Mesodermal cell (in vitro differentiated cells): ENCODE measurements at regions not wholly inside any gene's neighbourhood (a gene's known extent, or its start where the extent isn't known, plus 50 kb on each side); places are given as distances from the start of the nearest gene placed in this dataset.
A peak's percentile ranks its signal among the peaks of the same experiment; 100 is the strongest.
"Not testable (repeated sequence)": the region's sequence is repeated elsewhere in the genome, so short reads cannot be mapped to it uniquely, and the experiment has no call there.

Source experiments
- H3K27ac ChIP-seq: 2 replicates; pipeline ENCODE4 v1.7.0; 2013; ENCODE audit warnings: mild to moderate bottlenecking, low read depth, low read length, moderate library complexity; ENCODE audit not compliant: severe bottlenecking
- H3K36me3 ChIP-seq: 2 replicates; pipeline ENCODE4 v1.7.1; 2013; ENCODE audit warnings: mild to moderate bottlenecking, low read length, moderate library complexity; ENCODE audit not compliant: control insufficient read depth, insufficient read depth
- H3K4me1 ChIP-seq: one replicate; pipeline ENCODE4 v1.7.1; 2013; ENCODE audit warnings: mild to moderate bottlenecking, low read length; ENCODE audit not compliant: insufficient read depth, control insufficient read depth, poor library complexity, severe bottlenecking
- H3K4me3 ChIP-seq: 2 replicates; pipeline ENCODE4 v1.7.0; 2013; ENCODE audit warnings: low read length, control low read depth, mild to moderate bottlenecking; ENCODE audit not compliant: insufficient read depth, poor library complexity, severe bottlenecking; ENCODE audit errors: extremely low read depth
- H3K9me3 ChIP-seq: 2 replicates; pipeline ENCODE4 v1.7.1; 2013; ENCODE audit warnings: mild to moderate bottlenecking, low read length, moderate library complexity; ENCODE audit not compliant: control insufficient read depth
- WGBS, 2 experiments: methylation state at CpG; one replicate each; pipeline ENCODE4 v1.1.5; 2013; ENCODE audit warnings: missing lambda C conversion rate in 2 of 2; ENCODE audit not compliant: insufficient coverage in 2 of 2; 5-methylcytosine and 5-hydroxymethylcytosine counted together

- peak overlapping the region; percentile 80 for H3K27ac ChIP-seq
- H3K36me3 ChIP-seq, result no peaks in the 10 kb centered on the region
- 82 to 88% methylated on average over 6 of the region's 9 CpGs for WGBS, 2 experiments
- H3K4me1 ChIP-seq, result peaks cover 5% of the 10 kb centered on the region
- no peak overlapping the region for H3K4me3 ChIP-seq
- H3K9me3 ChIP-seq, result peaks cover 4% of the 10 kb centered on the region
These were observed 219.4 kb downstream of the MAF start for GRCh38 chr16:79380995-79381602.

GRCh38 chr16:79379095-79379494 is 221.4 kb downstream of the MAF start:
- H3K9me3 ChIP-seq, result peaks cover 4% of the 10 kb centered on the region
- H3K4me1 ChIP-seq, result peaks cover 5% of the 10 kb centered on the region
- H3K36me3 ChIP-seq, result no peaks in the 10 kb centered on the region
- no peak overlapping the region for H3K27ac ChIP-seq
- H3K4me3 ChIP-seq, result no peak overlapping the region
- 83% methylated on average over 1 of the region's 3 CpGs; no CpG with 5 or more reads in 1 of the 2 experiments for WGBS, 2 experiments

- not testable (repeated sequence) for H3K4me1 ChIP-seq, H3K27ac ChIP-seq, H3K9me3 ChIP-seq, H3K4me3 ChIP-seq, H3K36me3 ChIP-seq
- WGBS, 2 experiments, result no CpG with 5 or more reads among the region's 5 CpGs
These were observed 223.5 kb downstream of the MAF start for GRCh38 chr16:79377082-79377481.

GRCh38 chr16:79375351-79375750 is 225.2 kb downstream of the MAF start:
- Histone ChIP-seq H3K4me1 (no peaks in the 10 kb centered on the region), H3K9me3 (peaks cover 4% of the 10 kb centered on the region), H3K36me3 (no peaks in the 10 kb centered on the region), H3K27ac (no peak overlapping the region), H3K4me3 (no peak overlapping the region)

- peaks cover under 1% of the 10 kb centered on the region for H3K9me3 ChIP-seq
- H3K4me1 ChIP-seq, result no peaks in the 10 kb centered on the region
- H3K27ac ChIP-seq, result no peak overlapping the region
- no peak overlapping the region for H3K4me3 ChIP-seq
- 95% methylated on average over 6 to 7 of the region's 7 CpGs for WGBS, 2 experiments
- no peaks in the 10 kb centered on the region for H3K36me3 ChIP-seq
These were observed 227.9 kb downstream of the MAF start for GRCh38 chr16:79372503-79373184.

GRCh38 chr16:79370736-79371135 is 229.8 kb downstream of the MAF start:
- H3K9me3 ChIP-seq, result no peaks in the 10 kb centered on the region
- no CpG with 5 or more reads among the region's 2 CpGs for WGBS, 2 experiments
- H3K4me3 ChIP-seq, result no peak overlapping the region
- no peak overlapping the region for H3K27ac ChIP-seq
- H3K4me1 ChIP-seq, result no peaks in the 10 kb centered on the region
- H3K36me3 ChIP-seq, result no peaks in the 10 kb centered on the region

GRCh38 chr16:79369796-79370195 is 230.7 kb downstream of the MAF start:
- WGBS, 2 experiments, result 60 to 75% methylated on average over 1 of the region's 3 CpGs
- Histone ChIP-seq H3K36me3 (no peaks in the 10 kb centered on the region), H3K4me1 (no peaks in the 10 kb centered on the region), H3K9me3 (no peaks in the 10 kb centered on the region), H3K4me3 (no peak overlapping the region), H3K27ac (no peak overlapping the region)

- WGBS, 2 experiments, result 87 to 88% methylated on average over 5 of the region's 5 CpGs
- Histone ChIP-seq H3K27ac (no peak overlapping the region), H3K4me1 (no peaks in the 10 kb centered on the region)
These were observed 232.7 kb downstream of the MAF start for GRCh38 chr16:79367822-79368221.

GRCh38 chr16:79366635-79367034 is 233.9 kb downstream of the MAF start:
- H3K36me3 ChIP-seq, result no peaks in the 10 kb centered on the region
- no peaks in the 10 kb centered on the region for H3K4me1 ChIP-seq
- no peaks in the 10 kb centered on the region for H3K9me3 ChIP-seq
- no peak overlapping the region for H3K4me3 ChIP-seq
- no CpG with 5 or more reads among the region's 1 CpG for WGBS, 2 experiments
- H3K27ac ChIP-seq, result no peak overlapping the region

More at GRCh38 chr16:79367822-79368221, 232.7 kb downstream of the MAF start:
- no peak overlapping the region for H3K4me3 ChIP-seq
- no peaks in the 10 kb centered on the region for H3K9me3 ChIP-seq
- no peaks in the 10 kb centered on the region for H3K36me3 ChIP-seq

GRCh38 chr16:79365702-79366101 is 234.8 kb downstream of the MAF start:
- Histone ChIP-seq H3K36me3 (no peaks in the 10 kb centered on the region), H3K27ac (no peak overlapping the region), H3K4me1 (no peaks in the 10 kb centered on the region), H3K4me3 (no peak overlapping the region), H3K9me3 (no peaks in the 10 kb centered on the region)
- 83 to 94% methylated on average over 1 to 2 of the region's 4 CpGs for WGBS, 2 experiments

- Histone ChIP-seq H3K27ac (no peak overlapping the region), H3K4me1 (no peaks in the 10 kb centered on the region), H3K9me3 (no peaks in the 10 kb centered on the region), H3K4me3 (no peak overlapping the region), H3K36me3 (no peaks in the 10 kb centered on the region)
- WGBS, 2 experiments, result 100% methylated on average over 1 of the region's 2 CpGs
These were observed 237.1 kb downstream of the MAF start for GRCh38 chr16:79363484-79363883.
